ENCODE measurements at regions not wholly inside any gene's neighbourhood (a gene's known extent, or its start where the extent isn't known, plus 50 kb on each side); places are given as distances from the start of the nearest gene placed in this dataset.
"Not testable (repeated sequence)": the region's sequence is repeated elsewhere in the genome, so short reads cannot be mapped to it uniquely, and the experiment has no call there.

- DNase-seq (ENCODE audit: insufficient read length, low spot score) (no peak), FAIRE-seq (no peak)
- TF ChIP-seq, protein P1, sequence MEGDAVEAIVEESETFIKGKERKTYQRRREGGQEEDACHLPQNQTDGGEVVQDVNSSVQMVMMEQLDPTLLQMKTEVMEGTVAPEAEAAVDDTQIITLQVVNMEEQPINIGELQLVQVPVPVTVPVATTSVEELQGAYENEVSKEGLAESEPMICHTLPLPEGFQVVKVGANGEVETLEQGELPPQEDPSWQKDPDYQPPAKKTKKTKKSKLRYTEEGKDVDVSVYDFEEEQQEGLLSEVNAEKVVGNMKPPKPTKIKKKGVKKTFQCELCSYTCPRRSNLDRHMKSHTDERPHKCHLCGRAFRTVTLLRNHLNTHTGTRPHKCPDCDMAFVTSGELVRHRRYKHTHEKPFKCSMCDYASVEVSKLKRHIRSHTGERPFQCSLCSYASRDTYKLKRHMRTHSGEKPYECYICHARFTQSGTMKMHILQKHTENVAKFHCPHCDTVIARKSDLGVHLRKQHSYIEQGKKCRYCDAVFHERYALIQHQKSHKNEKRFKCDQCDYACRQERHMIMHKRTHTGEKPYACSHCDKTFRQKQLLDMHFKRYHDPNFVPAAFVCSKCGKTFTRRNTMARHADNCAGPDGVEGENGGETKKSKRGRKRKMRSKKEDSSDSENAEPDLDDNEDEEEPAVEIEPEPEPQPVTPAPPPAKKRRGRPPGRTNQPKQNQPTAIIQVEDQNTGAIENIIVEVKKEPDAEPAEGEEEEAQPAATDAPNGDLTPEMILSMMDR (IDR thresholded peaks at IDR 0.05; ENCODE audit: insufficient read depth, missing control alignments), result no peak
These were observed 93.0 kb upstream of the ANK2 start for GRCh38 chr4:112956484-112956896.

DNA sequence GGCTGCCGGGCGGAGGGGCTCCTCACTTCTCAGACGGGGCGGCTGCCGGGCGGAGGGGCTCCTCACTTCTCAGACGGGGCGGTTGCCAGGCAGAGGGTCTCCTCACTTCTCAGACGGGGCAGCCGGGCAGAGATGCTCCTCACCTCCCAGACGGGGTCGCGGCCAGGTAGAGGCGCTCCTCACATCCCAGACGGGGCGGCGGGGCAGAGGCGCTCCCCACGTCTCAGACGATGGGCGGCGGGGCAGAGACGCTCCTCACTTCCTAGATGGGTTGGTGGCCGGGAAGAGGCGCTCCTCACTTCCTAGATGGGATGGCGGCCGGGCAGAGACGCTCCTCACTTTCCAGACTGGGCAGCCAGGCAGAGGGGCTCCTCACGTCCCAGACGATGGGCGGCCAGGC, 91.7 kb upstream of the ANK2 start:
- FAIRE-seq; DNase-seq (ENCODE audit: insufficient read length, low spot score): not testable (repeated sequence)

- DNase-seq (ENCODE audit: insufficient read length, low spot score) (no peak), FAIRE-seq (no peak)
- TF ChIP-seq, protein P1 (IDR thresholded peaks at IDR 0.05; ENCODE audit: insufficient read depth, missing control alignments), result no peak
These were observed 82.6 kb upstream of the ANK2 start for GRCh38 chr4:112966701-112967488.

DNA sequence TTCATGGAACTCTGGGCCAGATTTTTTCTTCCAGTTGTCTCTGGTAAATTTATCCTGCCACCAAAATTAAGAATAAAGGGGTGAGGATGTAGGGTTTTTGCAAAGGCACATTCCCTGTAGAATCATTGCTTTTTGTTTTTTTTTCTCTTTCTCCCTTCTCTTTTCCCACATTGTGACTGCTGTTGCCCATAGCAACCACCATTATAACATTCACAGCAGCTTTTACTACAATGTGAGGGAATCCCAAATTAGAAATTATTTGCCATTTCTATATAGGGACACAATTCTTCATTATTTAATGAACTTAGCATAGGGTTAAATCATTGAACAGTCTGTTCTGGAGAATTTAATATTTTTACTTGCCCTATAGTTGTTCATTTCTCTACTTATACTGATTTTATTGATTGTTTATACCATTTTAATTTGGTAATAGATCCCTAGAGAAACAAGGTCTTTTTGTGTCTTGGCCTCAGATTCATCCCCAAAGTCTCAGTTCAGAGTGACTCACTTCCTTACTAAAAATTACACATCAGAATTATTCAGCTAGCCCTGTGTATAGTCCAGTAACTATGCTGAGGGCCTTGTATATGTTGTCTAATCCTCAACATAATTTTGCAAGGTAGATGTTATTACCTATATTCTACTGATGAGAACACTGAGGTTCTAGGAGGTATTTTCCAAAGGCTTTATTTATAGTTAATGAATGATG, 80.8 kb upstream of the ANK2 start:
- DNase-seq (ENCODE audit: insufficient read length, low spot score), result no peak
- TF ChIP-seq, protein P1 (IDR thresholded peaks at IDR 0.05; ENCODE audit: insufficient read depth, missing control alignments), result no peak

GRCh38 chr4:112970903-112971302, 78.5 kb upstream of the ANK2 start:
- no peak for FAIRE-seq
- TF ChIP-seq, protein P1 (IDR thresholded peaks at IDR 0.05; ENCODE audit: insufficient read depth, missing control alignments), result no peak
- no peak for DNase-seq (ENCODE audit: insufficient read length, low spot score)

More for the DNA sequence above, 80.8 kb upstream of the ANK2 start:
- no peak for FAIRE-seq

- DNase-seq (ENCODE audit: insufficient read length, low spot score) (no peak), FAIRE-seq (no peak)
- TF ChIP-seq, protein P1 (IDR thresholded peaks at IDR 0.05; ENCODE audit: insufficient read depth, missing control alignments), result no peak
These were observed 75.7 kb upstream of the ANK2 start for GRCh38 chr4:112973750-112974251.

- TF ChIP-seq, protein P1 (IDR thresholded peaks at IDR 0.05; ENCODE audit: insufficient read depth, missing control alignments), result no peak
- no peak for DNase-seq (ENCODE audit: insufficient read length, low spot score)
- FAIRE-seq, result no peak
These were observed 73.7 kb upstream of the ANK2 start for GRCh38 chr4:112975567-112976355.
